PC-9 (cell line): ENCODE measurements at regions not wholly inside any gene's neighbourhood (a gene's known extent, or its start where the extent isn't known, plus 50 kb on each side); places are given as distances from the start of the nearest gene placed in this dataset.

Experiments
- CTCF ChIP-seq: fragments of 200-600 bp; sonication (generic); conservative IDR thresholded peaks from 2 replicates; pipeline ENCODE4 v1.6.1; 2017; ENCODE audit warnings: mixed run types, antibody characterized with exemption, mild to moderate bottlenecking, moderate library complexity
- EZH2 ChIP-seq: fragments of 200-600 bp; sonication (generic); IDR thresholded peaks from 2 replicates; pipeline ENCODE4 v1.8.0; 2017; ENCODE audit warnings: antibody characterized with exemption, low read depth

- no peak for TF ChIP-seq CTCF
- TF ChIP-seq EZH2, result no peak
These were observed 197.0 kb downstream of the ETNK1 start for GRCh38 chr12:22821985-22822384.
